GM21390 (cell line): ENCODE measurements at regions not wholly inside any gene's neighbourhood (a gene's known extent, or its start where the extent isn't known, plus 50 kb on each side); places are given as distances from the start of the nearest gene placed in this dataset.
"Not testable (repeated sequence)": the region's sequence is repeated elsewhere in the genome, so short reads cannot be mapped to it uniquely, and the experiment has no call there.

Experiments used
- ATAC-seq: cut with Tn5 transposase; IDR thresholded peaks from one replicate; pipeline ENCODE4 v1.9.1; 2021; ENCODE audit not compliant: unreplicated experiment

- ATAC-seq, result no peak
Measured at GRCh38 chr12:74071182-74071581, 466.5 kb upstream of the ATXN7L3B start.

GRCh38 chr12:74076918-74077317 lies 460.7 kb upstream of the ATXN7L3B start:
- ATAC-seq, result no peak

GRCh38 chr12:74105434-74105833 lies 432.2 kb upstream of the ATXN7L3B start:
- no peak for ATAC-seq

- ATAC-seq, result no peak
Measured at GRCh38 chr12:74108729-74109128, 428.9 kb upstream of the ATXN7L3B start.

GRCh38 chr12:74111688-74112360 lies 425.8 kb upstream of the ATXN7L3B start:
- ATAC-seq, result no peak

- ATAC-seq, result no peak
Measured at GRCh38 chr12:74119811-74120362, 417.7 kb upstream of the ATXN7L3B start.

- ATAC-seq, result no peak
Measured at GRCh38 chr12:74120644-74121043, 417.0 kb upstream of the ATXN7L3B start.

GRCh38 chr12:74129702-74130101 lies 407.9 kb upstream of the ATXN7L3B start:
- no peak for ATAC-seq

GRCh38 chr12:74144396-74144795 lies 393.2 kb upstream of the ATXN7L3B start:
- no peak for ATAC-seq

GRCh38 chr12:74145328-74145727 lies 392.3 kb upstream of the ATXN7L3B start:
- no peak for ATAC-seq

- ATAC-seq, result no peak
Measured at GRCh38 chr12:74148849-74149248, 388.8 kb upstream of the ATXN7L3B start.

GRCh38 chr12:74152370-74152769 lies 385.3 kb upstream of the ATXN7L3B start:
- no peak for ATAC-seq

- ATAC-seq, result no peak
Measured at GRCh38 chr12:74166096-74166495, 371.5 kb upstream of the ATXN7L3B start.

- ATAC-seq, result no peak
Measured at GRCh38 chr12:74169607-74170006, 368.0 kb upstream of the ATXN7L3B start.

GRCh38 chr12:74170645-74171477 lies 366.8 kb upstream of the ATXN7L3B start:
- no peak for ATAC-seq

GRCh38 chr12:74171478-74171909 lies 366.1 kb upstream of the ATXN7L3B start:
- ATAC-seq, result no peak

GRCh38 chr12:74174961-74175360 lies 362.7 kb upstream of the ATXN7L3B start:
- not testable (repeated sequence) for ATAC-seq

- ATAC-seq, result no peak
Measured at GRCh38 chr12:74185360-74185759, 352.3 kb upstream of the ATXN7L3B start.

GRCh38 chr12:74193191-74193590 lies 344.4 kb upstream of the ATXN7L3B start:
- ATAC-seq, result no peak

GRCh38 chr12:74204236-74204635 lies 333.4 kb upstream of the ATXN7L3B start:
- ATAC-seq, result no peak

- ATAC-seq, result no peak
Measured at GRCh38 chr12:74227846-74228545, 309.6 kb upstream of the ATXN7L3B start.
